Neural cell (in vitro differentiated cells): ENCODE measurements at regions not wholly inside any gene's neighbourhood (a gene's known extent, or its start where the extent isn't known, plus 50 kb on each side); places are given as distances from the start of the nearest gene placed in this dataset.

Experiments
- H2AFZ ChIP-seq: fragments of 200-600, 300-800 bp; sonication (generic), shearing (Covaris generic); 2 replicates; pipeline ENCODE4 v1.6.0; 2014; ENCODE audit warnings: low read depth, mild to moderate bottlenecking, antibody characterized with exemption, low read length, moderate library complexity
- H3F3A ChIP-seq: fragments of 200-600 bp; shearing (Covaris generic); 2 replicates; pipeline ENCODE4 v1.6.1; 2016; ENCODE audit warnings: mild to moderate bottlenecking, moderate library complexity, mixed read lengths, antibody characterized with exemption, low read length; ENCODE audit not compliant: insufficient read depth, poor library complexity, severe bottlenecking
- H3K27ac ChIP-seq: fragments of 200-600, 300-800 bp; sonication (generic), shearing (Covaris generic); 2 replicates; pipeline ENCODE4 v1.5.1; 2014; ENCODE audit warnings: mild to moderate bottlenecking, low read length, moderate library complexity
- H3K27me3 ChIP-seq: fragments of 300-800, 200-600 bp; sonication (generic), shearing (Covaris generic); 2 replicates; pipeline ENCODE4 v1.6.0; 2014; ENCODE audit warnings: mild to moderate bottlenecking, low read depth, low read length, moderate library complexity; ENCODE audit not compliant: insufficient read depth
- H3K36me3 ChIP-seq: fragments of 300-800, 200-600 bp; sonication (generic), shearing (Covaris generic); 2 replicates; pipeline ENCODE4 v1.5.1; 2014; ENCODE audit warnings: mild to moderate bottlenecking, antibody characterized with exemption, low read length, moderate library complexity; ENCODE audit not compliant: insufficient read depth
- H3K4me2 ChIP-seq: fragments of 300-800, 200-600 bp; sonication (generic), shearing (Covaris generic); 2 replicates; pipeline ENCODE4 v1.6.0; 2014; ENCODE audit warnings: mild to moderate bottlenecking, low read length
- H3K4me3 ChIP-seq: fragments of 300-800, 200-600 bp; sonication (generic), shearing (Covaris generic); 2 replicates; pipeline ENCODE4 v1.5.1; 2014; ENCODE audit warnings: mild to moderate bottlenecking, low read length, moderate library complexity
- H3K79me2 ChIP-seq: fragments of 200-600 bp; shearing (Covaris generic); replicated peaks from 2 replicates; pipeline ENCODE4 v1.6.0; 2014; ENCODE audit warnings: mild to moderate bottlenecking, low read length, moderate library complexity; ENCODE audit not compliant: insufficient read depth
- H3K9ac ChIP-seq: fragments of 300-800, 200-600 bp; sonication (generic), shearing (Covaris generic); 2 replicates; pipeline ENCODE4 v1.6.1; 2016; ENCODE audit warnings: mild to moderate bottlenecking, low read length, mixed read lengths
- H3K9me2 ChIP-seq: fragments of 200-600 bp; shearing (Covaris generic); 2 replicates; pipeline ENCODE4 v1.6.1; 2016; ENCODE audit warnings: mild to moderate bottlenecking, low read length, mixed read lengths; ENCODE audit not compliant: insufficient read depth
- H3K9me3 ChIP-seq: fragments of 200-600, 300-800 bp; sonication (generic), shearing (Covaris generic); 2 replicates; pipeline ENCODE4 v1.6.1; 2016; ENCODE audit warnings: mild to moderate bottlenecking, mixed run types, low read length, moderate library complexity, mixed read lengths
- H4K20me1 ChIP-seq: fragments of 200-600 bp; shearing (Covaris generic); 2 replicates; pipeline ENCODE4 v1.6.1; 2016; ENCODE audit warnings: mild to moderate bottlenecking, mixed run types; ENCODE audit not compliant: insufficient read depth
- EP300 ChIP-seq: fragments of 450-650 bp; conservative IDR thresholded peaks from 2 replicates; pipeline ENCODE4 v1.6.1; 2014; ENCODE audit warnings: antibody characterized with exemption, mild to moderate bottlenecking, moderate library complexity; ENCODE audit not compliant: poor library complexity, severe bottlenecking
- EZH2 ChIP-seq: fragments of 200-600, 300-800 bp; shearing (Covaris generic), sonication (generic); IDR thresholded peaks from 2 replicates; pipeline ENCODE4 v1.6.1; 2014; ENCODE audit warnings: antibody characterized with exemption, low read length, borderline replicate concordance, mild to moderate bottlenecking; ENCODE audit not compliant: insufficient read depth, poor library complexity, severe bottlenecking
- MXI1 ChIP-seq: fragments of 450-650 bp; conservative IDR thresholded peaks from 2 replicates; pipeline ENCODE4 v1.6.1; 2014; ENCODE audit warnings: antibody characterized with exemption, mild to moderate bottlenecking; ENCODE audit not compliant: poor library complexity, severe bottlenecking
- POLR2AphosphoS5 ChIP-seq: IDR thresholded peaks from 2 replicates; pipeline ENCODE4 v1.6.1; 2012
- RAD21 ChIP-seq: fragments of 450-650 bp; conservative IDR thresholded peaks from 2 replicates; pipeline ENCODE4 v1.6.1; 2014; ENCODE audit warnings: antibody characterized with exemption, mild to moderate bottlenecking, moderate library complexity
- SMC3 ChIP-seq: fragments of 450-650 bp; conservative IDR thresholded peaks from 2 replicates; pipeline ENCODE4 v1.6.1; 2014; ENCODE audit warnings: antibody characterized with exemption, mild to moderate bottlenecking, moderate library complexity; ENCODE audit not compliant: poor library complexity
- TAF1 ChIP-seq: IDR thresholded peaks from 2 replicates; pipeline ENCODE4 v1.6.1; 2012; ENCODE audit warnings: low read depth
- TF ChIP-seq, protein P1 (sequence below): IDR thresholded peaks from 2 replicates; pipeline ENCODE4 v1.6.1; 2012; ENCODE audit warnings: borderline replicate concordance
- TF ChIP-seq, protein P2 (sequence below): fragments of 450-650 bp; IDR thresholded peaks from 2 replicates; pipeline ENCODE4 v1.5.1; 2014; ENCODE audit warnings: antibody characterized with exemption, mild to moderate bottlenecking, moderate library complexity; ENCODE audit not compliant: poor library complexity, severe bottlenecking

DNA sequence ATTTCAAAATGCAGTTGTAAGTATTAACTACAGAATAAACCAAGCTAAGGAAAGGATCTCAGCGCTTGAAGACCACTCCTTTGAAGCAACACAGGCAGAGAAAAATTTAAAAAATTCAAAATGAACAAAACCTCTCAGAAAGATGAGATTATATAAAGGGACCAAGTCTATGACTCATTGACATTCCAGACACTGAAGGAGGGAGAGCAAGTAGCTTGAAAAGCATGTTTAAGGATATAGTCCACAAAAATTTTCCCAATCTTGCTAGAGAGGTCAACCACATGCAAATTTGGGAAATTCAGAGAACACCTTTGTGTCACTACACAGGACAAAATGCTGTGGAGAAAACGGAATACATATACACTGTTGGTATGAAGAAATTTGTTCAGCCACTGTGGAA, 112.6 kb upstream of the MC4R start:
- Histone ChIP-seq H4K20me1 (no peaks in the 10 kb centered on the region), H2AFZ (no peak overlapping the region), H3K27me3 (no peaks in the 10 kb centered on the region), H3K4me3 (no peak overlapping the region), H3K9me3 (no peaks in the 10 kb centered on the region), H3K9ac (no peak overlapping the region), H3K36me3 (no peaks in the 10 kb centered on the region), H3K4me2 (no peak overlapping the region), H3K27ac (no peak overlapping the region), H3K79me2 (no peaks in the 10 kb centered on the region), H3K9me2 (no peaks in the 10 kb centered on the region), H3F3A (no peaks in the 10 kb centered on the region)
- no peak for TF ChIP-seq EP300
- no peak for TF ChIP-seq SMC3
- no peak for TF ChIP-seq POLR2AphosphoS5
- TF ChIP-seq EZH2 = no peak
- no peak for TF ChIP-seq RAD21
- TF ChIP-seq, protein P1, sequence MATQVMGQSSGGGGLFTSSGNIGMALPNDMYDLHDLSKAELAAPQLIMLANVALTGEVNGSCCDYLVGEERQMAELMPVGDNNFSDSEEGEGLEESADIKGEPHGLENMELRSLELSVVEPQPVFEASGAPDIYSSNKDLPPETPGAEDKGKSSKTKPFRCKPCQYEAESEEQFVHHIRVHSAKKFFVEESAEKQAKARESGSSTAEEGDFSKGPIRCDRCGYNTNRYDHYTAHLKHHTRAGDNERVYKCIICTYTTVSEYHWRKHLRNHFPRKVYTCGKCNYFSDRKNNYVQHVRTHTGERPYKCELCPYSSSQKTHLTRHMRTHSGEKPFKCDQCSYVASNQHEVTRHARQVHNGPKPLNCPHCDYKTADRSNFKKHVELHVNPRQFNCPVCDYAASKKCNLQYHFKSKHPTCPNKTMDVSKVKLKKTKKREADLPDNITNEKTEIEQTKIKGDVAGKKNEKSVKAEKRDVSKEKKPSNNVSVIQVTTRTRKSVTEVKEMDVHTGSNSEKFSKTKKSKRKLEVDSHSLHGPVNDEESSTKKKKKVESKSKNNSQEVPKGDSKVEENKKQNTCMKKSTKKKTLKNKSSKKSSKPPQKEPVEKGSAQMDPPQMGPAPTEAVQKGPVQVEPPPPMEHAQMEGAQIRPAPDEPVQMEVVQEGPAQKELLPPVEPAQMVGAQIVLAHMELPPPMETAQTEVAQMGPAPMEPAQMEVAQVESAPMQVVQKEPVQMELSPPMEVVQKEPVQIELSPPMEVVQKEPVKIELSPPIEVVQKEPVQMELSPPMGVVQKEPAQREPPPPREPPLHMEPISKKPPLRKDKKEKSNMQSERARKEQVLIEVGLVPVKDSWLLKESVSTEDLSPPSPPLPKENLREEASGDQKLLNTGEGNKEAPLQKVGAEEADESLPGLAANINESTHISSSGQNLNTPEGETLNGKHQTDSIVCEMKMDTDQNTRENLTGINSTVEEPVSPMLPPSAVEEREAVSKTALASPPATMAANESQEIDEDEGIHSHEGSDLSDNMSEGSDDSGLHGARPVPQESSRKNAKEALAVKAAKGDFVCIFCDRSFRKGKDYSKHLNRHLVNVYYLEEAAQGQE = no peak
- TF ChIP-seq, protein P2, sequence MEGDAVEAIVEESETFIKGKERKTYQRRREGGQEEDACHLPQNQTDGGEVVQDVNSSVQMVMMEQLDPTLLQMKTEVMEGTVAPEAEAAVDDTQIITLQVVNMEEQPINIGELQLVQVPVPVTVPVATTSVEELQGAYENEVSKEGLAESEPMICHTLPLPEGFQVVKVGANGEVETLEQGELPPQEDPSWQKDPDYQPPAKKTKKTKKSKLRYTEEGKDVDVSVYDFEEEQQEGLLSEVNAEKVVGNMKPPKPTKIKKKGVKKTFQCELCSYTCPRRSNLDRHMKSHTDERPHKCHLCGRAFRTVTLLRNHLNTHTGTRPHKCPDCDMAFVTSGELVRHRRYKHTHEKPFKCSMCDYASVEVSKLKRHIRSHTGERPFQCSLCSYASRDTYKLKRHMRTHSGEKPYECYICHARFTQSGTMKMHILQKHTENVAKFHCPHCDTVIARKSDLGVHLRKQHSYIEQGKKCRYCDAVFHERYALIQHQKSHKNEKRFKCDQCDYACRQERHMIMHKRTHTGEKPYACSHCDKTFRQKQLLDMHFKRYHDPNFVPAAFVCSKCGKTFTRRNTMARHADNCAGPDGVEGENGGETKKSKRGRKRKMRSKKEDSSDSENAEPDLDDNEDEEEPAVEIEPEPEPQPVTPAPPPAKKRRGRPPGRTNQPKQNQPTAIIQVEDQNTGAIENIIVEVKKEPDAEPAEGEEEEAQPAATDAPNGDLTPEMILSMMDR = no peak
- no peak for TF ChIP-seq MXI1

DNA sequence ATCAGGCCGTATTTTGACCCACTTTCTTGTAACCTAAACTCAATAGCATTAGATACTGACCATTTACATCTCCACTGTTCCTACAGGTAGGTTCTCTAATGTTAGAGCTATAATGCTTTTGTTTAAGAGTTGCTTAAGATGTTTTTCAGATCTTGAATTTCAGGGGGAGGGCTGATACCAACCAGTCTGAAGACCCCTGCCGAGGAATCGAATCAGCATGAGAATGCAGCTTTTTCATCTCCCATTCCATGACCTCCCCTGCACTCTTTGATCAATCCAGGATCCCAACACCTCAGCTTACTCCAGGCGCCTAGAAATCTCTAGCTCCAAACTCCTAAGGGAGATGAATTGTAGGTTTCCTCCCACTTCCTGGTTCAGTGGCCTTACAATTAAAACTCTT, 120.5 kb upstream of the MC4R start:
- no peaks in the 10 kb centered on the region for H3K36me3 ChIP-seq
- H3K4me3 ChIP-seq = no peak overlapping the region
- no peak overlapping the region for H3K4me2 ChIP-seq
- H3K9ac ChIP-seq = no peak overlapping the region
- H3K79me2 ChIP-seq = no peaks in the 10 kb centered on the region
- H3K9me3 ChIP-seq = no peaks in the 10 kb centered on the region
- H3K9me2 ChIP-seq = no peaks in the 10 kb centered on the region
- no peaks in the 10 kb centered on the region for H3K27me3 ChIP-seq
- no peaks in the 10 kb centered on the region for H4K20me1 ChIP-seq
- no peak overlapping the region for H2AFZ ChIP-seq
- TF ChIP-seq TAF1 (no peak), MXI1 (no peak)
- H3F3A ChIP-seq = no peaks in the 10 kb centered on the region
- H3K27ac ChIP-seq = no peak overlapping the region

DNA sequence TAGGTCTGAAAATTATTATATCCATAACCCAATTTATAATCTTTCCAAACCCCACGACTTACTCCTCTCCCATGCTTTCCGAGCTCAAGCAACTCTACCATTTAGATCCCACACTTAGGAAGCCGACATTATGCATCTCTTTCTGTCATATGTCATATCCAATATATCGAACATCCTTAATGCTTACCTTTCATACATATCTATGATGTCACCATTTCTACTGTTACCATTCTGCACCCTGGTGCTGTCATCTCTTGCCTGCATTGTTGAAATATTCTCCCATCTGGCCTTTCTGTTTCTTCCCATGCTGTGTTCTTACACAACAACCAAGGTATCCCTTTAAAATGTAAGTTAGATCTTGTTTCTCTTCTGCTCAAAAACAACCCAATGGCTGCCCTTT, 127.1 kb upstream of the MC4R start:
- Histone ChIP-seq H3K79me2 (no peaks in the 10 kb centered on the region), H3K9me2 (no peaks in the 10 kb centered on the region), H4K20me1 (no peaks in the 10 kb centered on the region), H3K27ac (no peak overlapping the region), H3K4me2 (no peak overlapping the region), H3K9ac (no peak overlapping the region), H3K27me3 (no peaks in the 10 kb centered on the region), H2AFZ (no peak overlapping the region), H3K9me3 (no peaks in the 10 kb centered on the region), H3F3A (no peaks in the 10 kb centered on the region), H3K36me3 (no peaks in the 10 kb centered on the region), H3K4me3 (no peak overlapping the region)
- TF ChIP-seq SMC3 (no peak), RAD21 (no peak), MXI1 (no peak), POLR2AphosphoS5 (no peak), TAF1 (no peak), EP300 (no peak), EZH2 (no peak)
- TF ChIP-seq, protein P2 = no peak
- TF ChIP-seq, protein P1 = no peak
